Fibroblast of skin of right quadriceps (primary cell): ENCODE measurements at regions not wholly inside any gene's neighbourhood (a gene's known extent, or its start where the extent isn't known, plus 50 kb on each side); places are given as distances from the start of the nearest gene placed in this dataset.
"Not testable (repeated sequence)": the region's sequence is repeated elsewhere in the genome, so short reads cannot be mapped to it uniquely, and the experiment has no call there.

Source experiments
- DNase-seq: peaks from one replicate; pipeline ENCODE4 v3.0.0-alpha.2; 2013

GRCh38 chr12:131192951-131193350 is 239.2 kb downstream of the ADGRD1 start:
- DNase-seq: no peak

GRCh38 chr12:131194166-131194565 is 240.5 kb downstream of the ADGRD1 start:
- no peak for DNase-seq

DNA sequence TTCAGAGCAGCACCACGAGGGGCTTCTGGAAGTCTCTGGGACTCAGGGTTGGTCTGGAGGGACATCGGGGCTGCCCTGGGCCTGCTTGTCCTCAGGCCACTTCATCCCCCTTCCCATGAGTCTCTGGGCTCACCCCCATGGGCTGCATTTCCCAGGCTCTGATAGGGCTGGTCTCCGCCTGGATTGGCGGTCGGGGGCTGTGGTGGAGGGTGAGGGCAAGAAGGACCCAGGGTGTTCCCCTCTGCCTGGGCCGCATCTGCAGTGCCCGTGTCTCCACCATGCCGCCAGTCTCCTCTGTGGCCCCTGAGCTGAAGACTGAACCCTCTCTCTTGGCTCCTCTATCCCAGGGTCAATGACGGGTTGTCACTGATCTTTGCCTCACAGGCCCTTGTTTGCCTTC is 242.1 kb downstream of the ADGRD1 start:
- DNase-seq: no peak

- DNase-seq: no peak
These were observed 242.5 kb downstream of the ADGRD1 start for GRCh38 chr12:131196220-131196619.

- DNase-seq: no peak
These were observed 243.8 kb downstream of the ADGRD1 start for GRCh38 chr12:131197490-131197889.

- DNase-seq: no peak
These were observed 245.5 kb downstream of the ADGRD1 start for GRCh38 chr12:131199221-131199620.

GRCh38 chr12:131201912-131202311 is 248.2 kb downstream of the ADGRD1 start:
- DNase-seq: not testable (repeated sequence)

DNA sequence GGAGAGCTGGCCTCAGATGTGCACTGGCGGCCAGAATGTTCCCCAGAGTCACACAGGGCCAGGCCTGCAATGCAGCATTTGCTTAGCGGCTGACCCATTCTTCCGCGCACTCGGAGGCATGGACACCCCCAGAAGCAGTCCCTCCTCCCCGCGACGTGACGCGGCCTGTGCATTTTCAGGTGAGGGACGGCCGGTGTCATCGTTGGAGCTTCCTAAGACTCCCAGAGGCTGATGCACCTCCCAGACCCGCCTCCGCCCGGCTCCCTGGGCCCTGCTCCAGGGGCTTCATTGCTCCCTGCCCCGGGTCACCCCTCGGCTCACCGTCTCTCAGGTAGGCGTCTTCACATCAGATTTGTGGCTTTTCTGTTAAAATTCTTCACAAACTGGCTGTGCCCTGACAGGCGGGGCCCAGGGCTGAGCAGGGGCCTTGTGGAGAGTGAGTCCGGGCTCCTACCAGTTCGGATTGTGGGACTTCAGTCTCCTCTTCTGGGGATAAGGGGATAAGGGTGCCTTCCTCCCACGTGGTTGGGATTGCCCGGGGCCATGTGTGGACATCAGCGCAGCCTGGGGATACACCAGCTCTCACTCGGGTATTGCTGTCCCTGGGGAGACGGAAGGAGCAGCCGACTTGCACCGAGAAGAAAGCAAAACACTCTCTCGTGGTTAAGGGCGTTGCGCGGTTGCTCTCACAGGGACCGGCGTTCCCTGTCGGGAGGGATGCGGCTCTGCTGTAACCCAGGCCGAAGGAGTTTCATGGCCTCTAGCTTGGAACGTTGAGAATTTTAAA is 249.1 kb downstream of the ADGRD1 start:
- no peak for DNase-seq

GRCh38 chr12:131203666-131204415 is 250.1 kb downstream of the ADGRD1 start:
- no peak for DNase-seq

DNA sequence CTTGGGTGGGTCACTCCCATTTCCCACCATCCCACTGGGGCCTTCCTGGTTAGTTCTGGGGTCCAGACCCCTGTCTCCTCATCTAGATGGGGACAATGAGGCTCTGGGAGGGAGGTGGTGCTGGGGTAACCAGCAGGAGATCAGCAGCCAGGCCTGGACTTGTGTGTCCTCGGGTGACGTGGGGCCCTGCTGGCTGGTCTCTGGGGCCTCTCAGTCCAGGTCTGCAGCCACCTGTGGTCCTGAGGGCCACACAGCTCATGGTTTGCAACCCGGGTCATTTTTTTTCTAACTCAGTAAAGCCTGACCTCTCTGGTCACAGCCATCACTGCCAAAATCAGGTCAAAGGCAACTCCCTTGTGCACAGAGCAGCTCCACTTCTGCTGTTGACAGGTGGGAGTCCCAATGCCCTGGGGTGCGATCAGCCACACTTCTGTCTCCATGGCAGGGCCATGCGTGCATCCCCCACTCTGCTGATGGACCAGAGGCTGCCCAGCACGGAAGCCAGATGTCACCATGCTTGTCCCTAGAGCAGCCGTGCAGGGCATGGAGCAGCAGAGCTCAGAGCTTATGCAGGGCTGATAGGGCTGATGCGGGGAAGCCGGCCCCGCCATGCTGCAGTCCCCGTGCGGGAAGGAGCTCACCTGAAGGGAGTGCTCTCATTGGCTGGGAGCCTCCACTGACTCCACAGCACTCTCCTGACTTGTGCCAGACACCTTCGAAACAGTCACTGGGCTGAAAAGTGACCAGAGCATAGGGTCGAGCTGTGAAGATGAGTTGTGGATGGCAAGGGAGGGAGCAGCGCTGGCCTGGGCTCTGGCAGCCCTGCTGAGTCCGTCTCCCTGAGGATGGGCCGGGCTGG is 250.9 kb downstream of the ADGRD1 start:
- no peak for DNase-seq

DNA sequence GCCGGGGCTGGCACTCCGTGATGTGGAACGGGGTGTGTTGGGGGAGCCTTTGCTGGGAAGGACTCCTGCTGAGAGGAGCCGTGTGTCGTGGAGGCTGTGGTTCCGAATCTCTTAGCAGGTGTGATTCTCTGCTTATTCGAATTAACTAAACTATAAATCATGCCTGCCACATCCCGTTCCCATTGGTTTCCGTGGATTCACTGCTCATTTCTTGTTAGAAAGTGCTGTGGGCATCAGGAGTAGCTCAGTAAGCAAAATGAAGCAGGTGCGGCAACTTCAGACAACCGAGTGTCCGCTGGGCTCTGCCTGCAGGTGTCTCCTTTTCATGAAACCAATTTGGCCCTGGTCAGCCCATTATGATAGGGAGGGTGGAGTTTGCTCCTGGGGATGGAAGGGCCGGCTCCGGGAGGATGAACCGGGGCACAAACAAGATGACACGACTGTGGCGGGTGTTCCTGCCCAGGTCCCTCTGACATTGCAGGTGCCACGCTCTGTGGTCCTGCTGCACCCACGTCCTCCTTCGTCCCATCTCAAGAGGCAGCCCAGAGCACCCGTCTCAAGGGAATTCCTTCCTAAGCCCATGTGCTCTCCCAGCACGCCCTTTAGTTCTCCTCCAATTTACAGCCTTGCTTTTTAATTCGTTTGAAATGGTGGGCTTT is 251.7 kb downstream of the ADGRD1 start:
- DNase-seq: not testable (repeated sequence)

DNA sequence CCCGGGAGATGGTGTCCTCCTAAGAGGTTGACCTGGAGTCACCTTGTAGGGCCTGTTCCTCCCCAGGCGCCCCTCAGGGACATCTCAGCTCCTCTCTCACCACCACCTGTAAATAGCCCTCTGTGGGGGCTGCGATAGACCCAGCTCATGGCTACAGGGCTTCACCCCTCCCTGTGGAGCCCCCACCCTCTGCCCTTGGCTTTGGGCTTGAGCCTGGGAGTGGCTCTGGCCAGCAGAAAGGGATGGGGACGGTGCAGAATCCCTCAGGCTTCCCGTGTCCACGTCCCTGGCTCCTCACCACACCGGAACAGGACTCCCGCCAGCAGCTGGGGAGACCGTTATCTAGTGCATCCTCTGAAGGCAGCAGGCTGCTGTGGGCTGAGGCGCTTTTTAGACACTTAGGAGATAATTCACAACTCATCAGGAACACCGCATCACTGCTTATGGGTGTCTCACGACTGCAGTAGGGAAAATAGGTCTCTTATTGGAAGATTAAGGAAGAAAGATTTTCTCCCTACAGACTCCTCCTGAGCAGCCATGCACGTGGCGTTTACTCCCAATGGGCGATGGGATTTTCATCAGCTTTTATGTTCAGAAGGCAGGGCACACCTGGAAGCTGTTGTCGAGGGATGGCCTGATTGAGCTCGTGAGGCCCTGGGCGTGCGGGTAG is 253.1 kb downstream of the ADGRD1 start:
- not testable (repeated sequence) for DNase-seq

DNA sequence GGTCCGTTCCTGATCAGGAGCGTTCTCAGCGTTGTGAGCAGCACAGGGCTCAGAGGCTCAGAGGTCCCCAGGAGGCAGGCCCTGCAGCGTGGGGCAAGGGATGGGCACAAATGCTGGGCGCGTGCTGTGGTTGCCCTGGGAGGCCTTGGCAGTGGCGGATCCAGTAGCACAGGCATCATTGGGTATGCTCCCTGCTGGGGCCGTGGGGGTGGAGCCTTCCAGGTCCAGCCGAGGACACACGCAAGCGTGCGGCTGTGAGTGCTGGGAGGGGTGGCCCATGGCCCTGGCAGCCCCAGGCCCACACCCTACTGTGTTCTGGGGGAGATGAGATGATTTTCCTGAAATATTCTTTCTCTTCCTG is 253.6 kb downstream of the ADGRD1 start:
- DNase-seq: not testable (repeated sequence)

- not testable (repeated sequence) for DNase-seq
These were observed 254.1 kb downstream of the ADGRD1 start for GRCh38 chr12:131207841-131208240.

GRCh38 chr12:131208425-131208824 is 254.7 kb downstream of the ADGRD1 start:
- DNase-seq: no peak

GRCh38 chr12:131209082-131210070 is 255.7 kb downstream of the ADGRD1 start:
- DNase-seq: no peak

GRCh38 chr12:131210506-131211339 is 257.0 kb downstream of the ADGRD1 start:
- DNase-seq: no peak

- no peak for DNase-seq
These were observed 257.7 kb downstream of the ADGRD1 start for GRCh38 chr12:131211340-131211938.

GRCh38 chr12:131213896-131214442 is 260.3 kb downstream of the ADGRD1 start:
- no peak for DNase-seq
